GM19328 (cell line): ENCODE measurements at regions not wholly inside any gene's neighbourhood (a gene's known extent, or its start where the extent isn't known, plus 50 kb on each side); places are given as distances from the start of the nearest gene placed in this dataset.

Experiments
- ATAC-seq: cut with Tn5 transposase; IDR thresholded peaks from one replicate; pipeline ENCODE4 v1.9.1; 2021; ENCODE audit warnings: mild to moderate bottlenecking, moderate library complexity; ENCODE audit not compliant: unreplicated experiment

- ATAC-seq: no peak
These were observed 155.6 kb downstream of the BTC start for GRCh38 chr4:74638689-74639088.

- ATAC-seq: no peak
These were observed 154.0 kb downstream of the BTC start for GRCh38 chr4:74640111-74640903.

- ATAC-seq: no peak
These were observed 152.3 kb downstream of the BTC start for GRCh38 chr4:74642006-74642405.

GRCh38 chr4:74649193-74649592, 145.1 kb downstream of the BTC start:
- ATAC-seq: no peak

- no peak for ATAC-seq
These were observed 143.1 kb downstream of the BTC start for GRCh38 chr4:74651198-74651597.

- no peak for ATAC-seq
These were observed 140.7 kb downstream of the BTC start for GRCh38 chr4:74653331-74654229.

- no peak for ATAC-seq
These were observed 140.1 kb downstream of the BTC start for GRCh38 chr4:74654230-74654681.

GRCh38 chr4:74656596-74656995, 137.7 kb downstream of the BTC start:
- ATAC-seq: no peak

GRCh38 chr4:74658116-74658515, 136.2 kb downstream of the BTC start:
- no peak for ATAC-seq

- ATAC-seq: no peak
These were observed 134.5 kb downstream of the BTC start for GRCh38 chr4:74659576-74660411.

- ATAC-seq: no peak
These were observed 133.5 kb downstream of the BTC start for GRCh38 chr4:74660866-74661265.

GRCh38 chr4:74661427-74662201, 132.7 kb downstream of the BTC start:
- no peak for ATAC-seq

GRCh38 chr4:74663631-74664030, 130.7 kb downstream of the BTC start:
- ATAC-seq: no peak

- ATAC-seq: no peak
These were observed 129.0 kb downstream of the BTC start for GRCh38 chr4:74665346-74665745.

- ATAC-seq: no peak
These were observed 128.4 kb downstream of the BTC start for GRCh38 chr4:74665876-74666275.

- no peak for ATAC-seq
These were observed 126.9 kb downstream of the BTC start for GRCh38 chr4:74667438-74667837.

GRCh38 chr4:74667944-74668343, 126.4 kb downstream of the BTC start:
- ATAC-seq: no peak

GRCh38 chr4:74669702-74670101, 124.6 kb downstream of the BTC start:
- no peak for ATAC-seq

- no peak for ATAC-seq
These were observed 123.7 kb downstream of the BTC start for GRCh38 chr4:74670583-74670982.

- no peak for ATAC-seq
These were observed 123.1 kb downstream of the BTC start for GRCh38 chr4:74671080-74671698.
